Kidney (tissue), 13 donors: ENCODE measurements at regions not wholly inside any gene's neighbourhood (a gene's known extent, or its start where the extent isn't known, plus 50 kb on each side); places are given as distances from the start of the nearest gene placed in this dataset.

Experiments used
- DNase-seq, 5 donors: peaks; one replicate each; pipeline ENCODE4 v3.0.0-alpha.2; 2013 to 2020
- FAIRE-seq: peaks from 2 replicates; lab custom pipeline; 2012; peaks lifted over from hg19 to GRCh38; lab: Jason Lieb, UNC
- H3K27ac ChIP-seq, 2 donors: one replicate each; pipeline ENCODE4 v1.7.0; 2013; ENCODE audit warnings: low read depth in 2 of 2, low read length in 2 of 2, inconsistent platforms in 1 of 2
- H3K27me3 ChIP-seq: one replicate; pipeline ENCODE4 v1.7.1; 2013; ENCODE audit warnings: low read length, inconsistent platforms; ENCODE audit not compliant: control insufficient read depth, insufficient read depth
- H3K36me3 ChIP-seq, 3 donors: one replicate each; pipeline versions ENCODE4 v1.7.0 to v1.7.1; 2013; ENCODE audit warnings: low read length in 3 of 3, control low read depth in 1 of 3, inconsistent platforms in 1 of 3; ENCODE audit not compliant: insufficient read depth in 3 of 3, control insufficient read depth in 2 of 3
- H3K4me1 ChIP-seq, 3 donors: one replicate each; pipeline versions ENCODE4 v1.7.0 to v1.7.1; 2013; ENCODE audit warnings: low read length in 3 of 3, inconsistent platforms in 1 of 3, low read depth in 1 of 3; ENCODE audit not compliant: control insufficient read depth in 2 of 3, insufficient read depth in 2 of 3
- H3K4me3 ChIP-seq, 3 donors: one replicate each; pipeline versions ENCODE4 v1.7.0 to v1.8.1; 2013; ENCODE audit warnings: low read length in 3 of 3, control low read depth in 1 of 3, inconsistent platforms in 1 of 3
- H3K9ac ChIP-seq, 3 donors: one replicate each; pipeline versions ENCODE4 v1.7.0 to v1.7.1; 2013; ENCODE audit warnings: low read length in 3 of 3, control low read depth in 1 of 3, inconsistent platforms in 1 of 3
- H3K9me3 ChIP-seq, 3 donors: one replicate each; pipeline versions ENCODE4 v1.7.0 to v1.7.1; 2013; ENCODE audit warnings: low read length in 3 of 3, control low read depth in 1 of 3, inconsistent platforms in 1 of 3; ENCODE audit not compliant: control insufficient read depth in 2 of 3, insufficient read depth in 1 of 3
- CTCF ChIP-seq: IDR thresholded peaks from 3 replicates; pipeline ENCODE4 v1.5.1; 2012; ENCODE audit warnings: mild to moderate bottlenecking, moderate library complexity, borderline replicate concordance; ENCODE audit not compliant: insufficient read depth; ENCODE audit errors: extremely low read depth
- intact Hi-C: fragments of 100-400 bp; cut with DNase I; formaldehyde crosslinking; loops from one replicate; pipeline ENCODE4 v1.11.1; 2022
- donor health status: control.
- donor health status: control.
- donor health status: control.
- donor health status: control.
- donor health status: control.
- donor health status: DM: yes; HTN: yes; CAD: no.
- donor health status: Normal renal cell carcinoma (clear cell type).

DNA sequence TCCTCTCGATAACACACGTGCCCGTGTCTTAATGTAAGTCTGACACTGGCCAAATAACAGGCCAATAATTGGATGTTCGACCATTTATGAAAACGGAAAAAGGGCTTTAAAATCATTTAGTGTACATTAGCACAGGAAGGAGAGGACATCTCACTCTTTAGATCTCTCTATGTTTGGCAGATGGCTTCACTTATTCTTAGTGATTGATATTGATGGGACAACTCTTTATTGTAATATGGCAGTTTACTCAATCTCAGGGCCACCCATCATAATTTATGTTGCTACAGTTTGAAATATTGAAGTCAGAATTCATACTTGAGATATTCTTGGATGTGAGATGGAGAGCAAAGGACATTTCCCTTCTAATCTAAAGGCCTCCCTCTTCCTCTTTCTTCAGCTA is 430.7 kb upstream of the ARGLU1 start:
- Histone ChIP-seq H3K4me1 (no peaks in the 10 kb centered on the region), H3K36me3 (no peaks in the 10 kb centered on the region), H3K9me3 (no peaks in the 10 kb centered on the region), H3K4me3 (no peak overlapping the region), H3K27ac (no peak overlapping the region), H3K27me3 (no peaks in the 10 kb centered on the region), H3K9ac (no peak overlapping the region)
- no peak for FAIRE-seq
- intact Hi-C loops, result no loop called here
- no peak for TF ChIP-seq CTCF
- DNase-seq, result no peak

DNA sequence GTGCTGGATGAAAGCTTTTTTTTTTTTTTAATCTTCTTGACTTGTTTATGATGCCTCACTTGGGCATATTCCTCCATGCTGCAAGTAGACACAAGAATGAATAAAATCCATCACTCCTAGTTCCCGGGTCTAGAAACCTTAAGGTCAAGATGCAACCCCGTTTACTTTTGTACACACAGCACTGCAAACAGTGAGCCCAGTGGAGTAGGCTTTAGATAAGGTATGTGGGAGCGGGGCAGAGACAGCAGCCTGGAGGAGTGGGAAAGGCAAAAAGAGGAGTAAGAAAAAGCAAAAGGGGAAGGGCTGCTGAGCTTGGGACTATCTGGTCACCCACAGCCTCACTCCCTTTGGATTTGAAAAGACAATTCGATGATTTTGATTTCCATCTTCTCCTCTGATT is 429.8 kb upstream of the ARGLU1 start:
- H3K27me3 ChIP-seq, result no peaks in the 10 kb centered on the region
- H3K36me3 ChIP-seq, result no peaks in the 10 kb centered on the region
- H3K27ac ChIP-seq, result no peak overlapping the region
- no peaks in the 10 kb centered on the region for H3K4me1 ChIP-seq
- H3K4me3 ChIP-seq, result no peak overlapping the region
- intact Hi-C loops, result no loop called here
- DNase-seq (no peak), FAIRE-seq (no peak)
- H3K9me3 ChIP-seq, result no peaks in the 10 kb centered on the region
- no peak overlapping the region for H3K9ac ChIP-seq
- no peak for TF ChIP-seq CTCF

DNA sequence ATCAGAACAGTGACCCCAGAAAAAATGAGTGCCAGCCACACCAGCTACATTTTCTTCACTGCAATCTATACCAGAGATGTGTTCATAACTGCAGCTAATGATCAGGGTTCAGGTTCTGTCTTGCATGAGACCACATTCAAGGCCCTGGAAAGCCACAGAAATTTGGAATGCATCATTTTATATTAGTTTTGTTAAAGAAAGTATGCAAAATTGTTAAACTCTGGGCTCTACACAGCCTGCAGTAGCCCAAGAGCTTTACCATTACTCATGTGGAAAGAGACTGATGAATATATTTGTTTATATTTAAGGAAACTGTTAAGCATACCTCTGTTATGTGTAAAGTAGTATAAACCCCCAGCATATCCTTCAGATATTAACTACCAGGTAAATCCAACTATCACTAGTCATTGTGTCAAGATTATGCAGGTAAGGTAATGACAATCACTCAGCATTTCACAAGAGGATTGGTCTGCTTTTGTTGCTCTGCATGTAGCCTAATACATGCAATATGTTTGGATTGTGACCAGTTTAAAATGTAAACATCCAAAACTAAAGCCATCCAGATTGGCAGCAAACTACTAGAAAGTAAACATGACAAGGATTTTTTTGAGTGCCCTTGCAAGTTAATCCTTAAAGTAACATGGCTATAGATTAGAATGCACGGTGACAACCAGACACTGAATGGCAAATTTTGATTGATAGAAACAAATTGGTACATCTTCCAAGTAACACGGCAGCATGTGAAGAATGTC is 429.1 kb upstream of the ARGLU1 start:
- H3K9ac ChIP-seq, result no peak overlapping the region
- no peak for FAIRE-seq

More for the DNA sequence above, 429.1 kb upstream of the ARGLU1 start:
- DNase-seq, result no peak
- Histone ChIP-seq H3K9me3 (no peaks in the 10 kb centered on the region), H3K4me3 (no peak overlapping the region), H3K36me3 (no peaks in the 10 kb centered on the region), H3K27ac (no peak overlapping the region), H3K4me1 (no peaks in the 10 kb centered on the region), H3K27me3 (no peaks in the 10 kb centered on the region)
- no peak for TF ChIP-seq CTCF
- intact Hi-C loops, result no loop called here
